GM11168 (cell line): ENCODE measurements at regions not wholly inside any gene's neighbourhood (a gene's known extent, or its start where the extent isn't known, plus 50 kb on each side); places are given as distances from the start of the nearest gene placed in this dataset.
"Not testable (repeated sequence)": the region's sequence is repeated elsewhere in the genome, so short reads cannot be mapped to it uniquely, and the experiment has no call there.

Experiments used
- in situ Hi-C: fragments of 300-500 bp; cut with MboI; formaldehyde crosslinking; loops from one replicate; pipeline ENCODE4 v1.12.0; 2022; ENCODE audit warnings: low sequenced_read_pairs; ENCODE audit not compliant: unreplicated experiment

- in situ Hi-C loops = not testable (repeated sequence)
These were observed 160.1 kb downstream of the BCL2L11 start for GRCh38 chr2:111280709-111281286.

GRCh38 chr2:111282162-111282561 lies 161.4 kb downstream of the BCL2L11 start:
- in situ Hi-C loops = not testable (repeated sequence)

DNA sequence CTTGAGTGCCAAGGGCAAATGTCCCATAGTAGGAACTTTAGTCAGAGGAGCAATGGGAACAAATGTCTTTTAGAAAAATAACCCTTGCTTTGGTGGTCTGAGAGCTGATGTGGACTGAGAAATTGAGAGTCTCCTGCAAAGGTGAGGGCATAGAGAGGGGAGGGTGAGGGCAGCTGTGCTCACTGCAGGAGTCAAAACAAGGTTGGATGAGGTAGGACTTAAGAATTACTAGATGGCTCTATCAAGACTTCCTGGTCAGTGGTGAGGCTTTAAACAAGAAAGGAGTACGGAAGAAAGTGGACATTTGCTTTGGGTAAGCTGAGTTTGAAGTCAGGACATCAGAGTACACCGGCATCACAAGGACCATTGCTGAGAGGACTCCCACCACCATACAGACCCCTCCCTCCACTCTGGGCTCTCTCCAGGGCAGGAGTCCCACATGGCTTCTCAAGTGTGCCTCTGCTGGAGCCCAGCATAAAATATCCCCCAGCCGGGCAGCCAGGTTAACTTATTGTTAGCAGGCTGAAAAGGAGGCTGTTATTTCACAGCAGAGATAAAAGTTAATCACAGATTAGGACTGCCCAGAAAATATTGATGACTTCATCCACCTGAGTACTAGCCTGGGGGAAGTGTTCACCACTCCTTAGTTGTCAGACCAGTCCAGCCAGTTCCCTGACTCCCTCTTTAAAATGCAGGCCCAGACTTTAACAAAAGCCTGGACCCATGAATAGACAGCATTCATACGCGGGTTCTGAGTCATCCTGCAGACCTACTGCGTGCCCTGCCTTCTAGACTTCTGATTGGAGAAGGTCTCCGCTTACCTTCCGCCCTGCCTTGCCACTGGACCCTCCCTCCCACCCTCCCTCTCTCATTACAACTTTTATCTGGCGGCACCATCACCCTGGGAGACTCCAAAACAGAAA lies 167.2 kb downstream of the BCL2L11 start:
- in situ Hi-C loops = not testable (repeated sequence)

DNA sequence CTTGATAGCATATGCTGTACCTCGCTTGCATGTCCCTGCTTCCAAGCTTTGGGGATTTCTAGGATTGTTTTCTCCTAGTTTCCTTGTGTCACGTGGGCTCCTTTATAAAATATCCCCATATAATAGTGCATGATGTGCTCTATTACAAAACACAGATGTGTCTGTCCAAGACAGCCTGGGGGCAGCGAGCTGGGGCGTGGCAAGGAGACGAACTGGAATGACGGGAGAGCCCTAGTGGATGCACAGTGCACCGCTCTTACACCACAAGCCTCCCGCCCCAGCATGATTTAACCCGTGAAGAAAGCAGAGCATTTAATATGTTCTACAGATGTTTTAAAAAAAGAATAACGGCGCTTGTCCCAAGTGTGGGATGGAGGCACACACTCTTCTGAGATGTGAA lies 169.7 kb downstream of the BCL2L11 start:
- in situ Hi-C loops = not testable (repeated sequence)

- in situ Hi-C loops = not testable (repeated sequence)
These were observed 170.9 kb downstream of the BCL2L11 start for GRCh38 chr2:111291566-111291965.

DNA sequence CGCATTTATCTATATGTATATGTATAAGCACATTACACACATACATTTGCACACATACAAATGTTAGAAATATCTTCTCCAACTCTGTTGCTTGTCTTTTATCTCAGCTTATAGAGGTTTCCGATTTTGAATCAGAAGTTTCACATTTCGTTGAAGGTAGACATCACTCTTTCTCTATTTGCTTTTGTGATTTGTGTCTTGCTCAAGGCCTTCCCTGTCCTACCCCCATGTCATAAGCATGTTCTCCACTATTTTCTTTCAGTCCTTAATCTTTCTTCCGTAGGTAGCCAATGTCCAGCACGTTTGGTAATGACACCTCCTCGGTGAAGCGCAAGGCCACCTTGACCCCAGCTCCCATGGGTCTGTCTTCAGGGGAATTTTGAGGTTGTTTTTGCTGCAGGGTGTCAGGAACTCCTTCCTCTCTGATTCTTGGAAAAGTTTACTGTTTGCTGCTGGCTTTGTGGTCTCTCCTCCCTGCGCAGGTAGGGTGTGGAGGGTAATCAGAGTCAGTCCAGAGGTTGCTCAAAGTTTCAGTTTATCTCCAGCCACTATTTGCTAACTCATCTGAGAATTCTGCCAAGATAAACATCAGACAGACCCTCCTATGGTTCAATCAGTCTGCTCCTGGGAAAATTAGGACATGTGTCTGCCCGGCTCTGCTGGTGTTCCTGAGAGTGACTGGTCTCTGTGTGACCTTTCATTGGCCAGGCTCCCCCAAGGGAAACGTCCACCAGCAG lies 171.7 kb downstream of the BCL2L11 start:
- in situ Hi-C loops = not testable (repeated sequence)

GRCh38 chr2:111294699-111295098 lies 174.0 kb downstream of the BCL2L11 start:
- in situ Hi-C loops = not testable (repeated sequence)

DNA sequence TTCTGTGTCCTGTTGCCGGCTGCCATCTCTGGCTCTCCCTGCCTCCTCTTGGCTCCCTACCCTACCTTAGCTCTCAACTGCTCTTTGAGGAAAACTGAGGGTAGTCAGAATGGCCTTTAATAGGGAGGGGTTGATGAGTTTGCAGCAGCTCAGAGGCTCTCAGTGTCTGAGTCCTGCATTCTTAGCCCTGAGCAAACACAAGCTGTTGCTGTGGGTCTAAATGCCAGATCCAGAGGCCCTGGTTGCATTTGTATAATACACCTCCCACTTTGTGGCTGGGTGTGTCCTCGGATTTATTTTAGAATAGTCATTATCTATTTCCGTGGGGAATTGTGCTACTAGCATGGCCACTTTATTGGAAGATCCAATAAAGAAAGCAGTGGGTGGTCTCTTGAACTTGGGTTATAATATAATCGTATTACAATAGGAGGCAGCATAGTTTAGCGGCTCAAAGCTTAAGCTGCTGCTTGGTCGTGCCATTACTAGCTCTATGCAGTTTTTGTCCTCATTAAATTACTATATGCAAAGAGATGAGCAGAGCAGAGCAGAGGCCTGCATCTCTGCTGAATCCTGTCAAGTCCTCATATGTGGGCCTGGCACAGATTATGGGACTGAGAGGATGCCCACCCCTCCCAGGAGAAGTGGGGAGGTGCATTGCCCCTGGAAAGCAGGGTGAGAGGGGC lies 175.5 kb downstream of the BCL2L11 start:
- in situ Hi-C loops = not testable (repeated sequence)

GRCh38 chr2:111297128-111297527 lies 176.4 kb downstream of the BCL2L11 start:
- in situ Hi-C loops = not testable (repeated sequence)

- in situ Hi-C loops = not testable (repeated sequence)
These were observed 178.2 kb downstream of the BCL2L11 start for GRCh38 chr2:111298927-111299326.

- in situ Hi-C loops = not testable (repeated sequence)
These were observed 178.9 kb downstream of the BCL2L11 start for GRCh38 chr2:111299635-111300034.

DNA sequence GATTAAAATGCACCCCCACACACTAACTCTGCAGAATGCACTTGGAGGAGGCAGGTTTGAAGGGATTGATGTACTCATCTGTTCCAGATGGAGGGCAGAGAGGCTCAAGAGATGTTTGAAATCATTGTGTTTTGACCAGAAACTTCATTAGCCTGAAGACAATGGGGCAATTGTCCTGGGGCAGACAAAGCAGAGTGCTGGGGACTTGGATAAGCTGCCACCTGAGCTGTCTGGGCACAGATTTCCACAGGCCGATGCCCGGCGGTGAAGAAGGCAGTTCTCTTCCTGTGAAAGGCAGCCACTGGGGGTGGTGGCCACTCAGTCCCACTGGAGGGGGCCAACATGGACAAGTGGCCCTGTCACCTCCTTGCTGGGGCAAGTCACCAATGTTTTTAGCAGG lies 181.0 kb downstream of the BCL2L11 start:
- in situ Hi-C loops = not testable (repeated sequence)

DNA sequence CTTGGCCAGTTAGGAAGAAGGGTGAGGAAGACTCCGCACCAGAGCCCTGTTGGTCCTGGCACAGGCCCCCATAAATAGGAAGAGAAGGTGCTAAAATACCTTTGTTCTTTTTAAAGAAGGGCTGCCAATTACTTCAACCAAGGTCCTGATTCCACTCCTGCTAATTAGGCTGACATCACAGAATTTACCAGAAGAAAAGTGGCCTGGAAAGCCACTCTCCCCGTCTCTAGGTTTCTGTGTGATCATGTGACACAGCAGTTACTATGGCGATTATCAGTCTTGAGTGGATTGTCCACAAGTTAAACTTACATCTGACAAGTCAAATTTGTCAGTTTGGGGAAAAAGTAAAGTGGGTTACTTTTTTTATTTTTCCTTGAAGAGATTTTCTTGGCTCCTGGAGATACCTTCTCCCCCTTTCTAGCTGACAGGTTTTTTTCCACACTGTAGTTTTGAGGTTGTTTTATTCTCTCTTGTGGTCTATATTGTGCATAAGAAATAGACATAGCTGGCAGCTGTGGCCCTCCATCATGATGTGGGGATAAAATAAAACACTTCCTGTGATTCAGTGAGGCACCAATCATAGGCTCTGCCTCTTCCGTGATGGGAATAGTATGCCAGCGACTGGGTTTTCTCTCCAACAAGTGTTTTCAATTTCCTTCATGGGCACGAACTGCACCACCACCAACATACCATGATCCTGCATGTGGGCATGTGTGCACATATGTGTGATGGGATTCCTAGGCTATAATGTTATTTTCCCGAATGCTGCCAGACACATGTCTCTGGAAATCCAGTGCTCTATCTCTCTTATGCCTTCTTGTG lies 181.9 kb downstream of the BCL2L11 start:
- in situ Hi-C loops = not testable (repeated sequence)

GRCh38 chr2:111307302-111307701 lies 186.6 kb downstream of the BCL2L11 start:
- in situ Hi-C loops = not testable (repeated sequence)

DNA sequence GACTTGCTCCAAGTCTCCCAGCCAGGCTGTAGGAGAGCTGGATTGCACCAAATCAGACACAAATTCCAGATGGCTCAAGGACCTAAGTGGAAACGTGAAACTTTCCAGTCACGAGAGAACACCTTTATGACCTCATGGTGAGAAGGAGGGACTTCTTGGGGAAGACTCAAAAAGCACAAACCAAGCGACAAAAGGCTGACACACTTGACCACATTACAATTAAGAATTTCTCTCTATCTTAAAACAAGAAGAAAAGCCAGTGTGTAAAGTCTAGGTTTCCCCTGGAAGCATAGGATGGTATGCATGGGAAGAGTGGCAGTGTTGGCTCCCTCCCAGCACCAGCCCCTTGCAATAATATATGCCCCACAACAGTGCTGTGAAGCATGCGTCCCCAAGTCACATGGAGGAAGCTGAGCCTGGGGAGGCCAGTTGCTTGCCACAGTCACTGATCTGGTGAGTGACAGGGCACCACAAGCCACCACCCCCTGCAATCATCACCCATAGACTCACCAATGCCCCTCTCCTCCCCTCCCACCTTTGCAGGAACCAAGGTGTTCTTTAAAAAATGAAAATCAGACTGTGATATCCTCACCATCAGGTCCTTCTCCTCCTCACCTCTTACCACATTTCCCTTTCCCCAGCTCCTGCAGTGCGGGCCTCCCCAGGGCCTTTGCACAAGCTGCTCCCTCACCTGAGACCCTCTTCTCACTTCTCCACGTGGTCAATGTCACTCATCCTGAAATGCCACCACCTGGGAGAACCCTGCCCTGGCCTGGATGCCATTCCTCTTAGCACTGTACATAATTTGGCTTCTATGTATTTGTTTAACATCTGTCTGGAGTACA lies 188.7 kb downstream of the BCL2L11 start:
- in situ Hi-C loops = not testable (repeated sequence)

DNA sequence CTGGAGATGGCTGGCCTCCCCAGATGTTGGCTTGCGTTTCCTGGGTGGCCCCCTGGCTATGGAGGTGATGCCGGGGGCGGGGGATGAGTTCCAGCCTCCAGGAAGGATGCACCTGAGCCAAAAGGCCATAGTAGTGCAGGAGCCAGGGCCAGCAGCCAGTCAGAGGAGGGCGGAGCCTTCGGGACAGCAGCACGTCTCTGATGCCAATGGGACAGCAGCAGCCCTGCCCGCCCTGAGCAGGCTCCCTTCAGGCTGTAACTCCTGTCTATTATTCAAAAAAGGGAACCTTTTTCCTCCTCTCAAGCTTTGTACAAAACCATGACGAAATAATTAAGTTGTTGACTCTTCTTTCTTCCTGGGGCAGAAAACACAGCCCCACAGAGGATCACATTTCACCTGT lies 189.7 kb downstream of the BCL2L11 start:
- in situ Hi-C loops = not testable (repeated sequence)

DNA sequence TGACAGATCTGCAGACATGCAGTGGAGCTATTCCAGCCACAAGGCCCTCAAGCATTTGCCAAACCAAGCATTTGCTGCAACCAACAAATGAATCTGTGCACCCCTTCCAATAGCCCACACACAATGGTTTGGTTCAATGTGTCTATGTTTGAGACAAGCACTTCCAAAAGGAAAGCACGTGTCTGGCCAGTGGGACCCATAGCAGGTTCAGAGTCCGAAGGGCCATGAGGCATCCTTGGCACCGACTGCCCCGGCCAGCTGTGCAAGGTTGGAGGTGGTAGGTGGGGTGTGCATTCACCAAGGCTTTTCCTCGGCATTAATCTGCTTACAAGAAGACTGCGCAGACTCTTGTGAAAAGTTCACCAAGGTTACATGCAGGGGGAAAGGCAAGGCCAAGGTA lies 190.9 kb downstream of the BCL2L11 start:
- in situ Hi-C loops = not testable (repeated sequence)

GRCh38 chr2:111312897-111313607 lies 192.3 kb downstream of the BCL2L11 start:
- in situ Hi-C loops = not testable (repeated sequence)
